H1 (cell line): ENCODE measurements at regions not wholly inside any gene's neighbourhood (a gene's known extent, or its start where the extent isn't known, plus 50 kb on each side); places are given as distances from the start of the nearest gene placed in this dataset.

Experiments
- CTCF ChIA-PET: fragments of 300-600 bp; sonication (Branson Sonifier 250); formaldehyde crosslinking; loops from one replicate; lab custom pipeline; 2021; ENCODE audit not compliant: partially characterized antibody; lab: Charles Lee
- POLR2A ChIA-PET: fragments of 300-600 bp; sonication (Branson Sonifier 250); formaldehyde crosslinking; loops from one replicate; lab custom pipeline; 2021; ENCODE audit warnings: inconsistent platforms; ENCODE audit not compliant: partially characterized antibody; lab: Charles Lee
- DNase-seq, 2 experiments: peaks; one replicate each; pipeline versions ENCODE4 v3.0.0 to v3.0.0-alpha.2; 2010 to 2022; ENCODE audit warnings: low spot score in 2 of 2, low read depth in 1 of 2, mixed read lengths in 1 of 2
- FAIRE-seq: peaks from 2 replicates; lab custom pipeline; 2011; peaks lifted over from hg19 to GRCh38; lab: Jason Lieb, UNC
- H2AFZ ChIP-seq: 2 replicates; pipeline ENCODE4 v1.8.1; 2012; ENCODE audit warnings: low read length, inconsistent platforms
- H2AK5ac ChIP-seq: 2 replicates; pipeline ENCODE4 v1.6.1; 2013; ENCODE audit warnings: low read depth, low read length
- H2BK120ac ChIP-seq: replicated peaks from 2 replicates; pipeline ENCODE3; 2013; ENCODE audit warnings: low read depth, low read length, inconsistent platforms
- H2BK12ac ChIP-seq: 2 replicates; pipeline ENCODE4 v1.6.1; 2013; ENCODE audit warnings: low read depth, low read length
- H2BK15ac ChIP-seq: 2 replicates; pipeline ENCODE4 v1.6.1; 2013; ENCODE audit warnings: low read length
- H2BK20ac ChIP-seq: 2 replicates; pipeline ENCODE4 v1.6.1; 2013; ENCODE audit warnings: low read length
- H2BK5ac ChIP-seq: 2 replicates; pipeline ENCODE4 v1.6.1; 2013; ENCODE audit warnings: low read depth, low read length
- H3K14ac ChIP-seq: 2 replicates; pipeline ENCODE4 v1.6.1; 2013; ENCODE audit warnings: inconsistent platforms; ENCODE audit not compliant: insufficient read length
- H3K18ac ChIP-seq: 2 replicates; pipeline ENCODE4 v1.6.1; 2013; ENCODE audit warnings: low read length; ENCODE audit errors: extremely low read depth
- H3K23ac ChIP-seq: 2 replicates; pipeline ENCODE4 v1.6.1; 2013; ENCODE audit warnings: inconsistent platforms; ENCODE audit not compliant: insufficient read length
- H3K23me2 ChIP-seq: 2 replicates; pipeline ENCODE4 v1.6.1; 2013; ENCODE audit warnings: low read depth, low read length
- H3K27ac ChIP-seq: 2 replicates; pipeline ENCODE4 v1.6.1; 2011; ENCODE audit warnings: low read depth, low read length, inconsistent platforms
- H3K27me3 ChIP-seq, 4 experiments: replicated peaks in 1 of 4; 1 replicate in 1 of 4; 2 replicates in 3 of 4; pipeline versions ENCODE4 v1.6.1 to v1.8.1; 2011 to 2013; ENCODE audit warnings: low read length in 3 of 4, mild to moderate bottlenecking in 3 of 4, inconsistent platforms in 2 of 4, mixed read lengths in 2 of 4, moderate library complexity in 1 of 4; ENCODE audit not compliant: control insufficient read depth in 3 of 4, insufficient read depth in 3 of 4; ENCODE audit errors: extremely low read depth in 1 of 4
- H3K36me3 ChIP-seq, 4 experiments: 2 replicates each; pipeline versions ENCODE4 v1.6.1 to v1.8.1; 2011 to 2013; ENCODE audit warnings: mild to moderate bottlenecking in 4 of 4, low read length in 3 of 4, moderate library complexity in 2 of 4, control low read depth in 1 of 4, inconsistent platforms in 1 of 4; ENCODE audit not compliant: insufficient read depth in 4 of 4, control insufficient read depth in 2 of 4
- H3K4ac ChIP-seq: replicated peaks from 2 replicates; pipeline ENCODE3; 2013; ENCODE audit warnings: low read length, low read depth, mixed read lengths, inconsistent platforms; ENCODE audit not compliant: insufficient read length
- H3K4me1 ChIP-seq, 4 experiments: replicated peaks in 1 of 4; 1 replicate in 1 of 4; 2 replicates in 3 of 4; pipeline versions ENCODE4 v1.6.1 to v1.8.1; 2011 to 2013; ENCODE audit warnings: low read length in 3 of 4, inconsistent platforms in 2 of 4, mixed read lengths in 1 of 4; ENCODE audit not compliant: insufficient read depth in 4 of 4, control insufficient read depth in 3 of 4
- H3K4me2 ChIP-seq, 2 experiments: 2 replicates each; pipeline versions ENCODE4 v1.6.1 to v1.8.1; 2011 to 2013; ENCODE audit warnings: low read depth in 2 of 2, low read length in 2 of 2, control low read depth in 1 of 2, inconsistent platforms in 1 of 2, mild to moderate bottlenecking in 1 of 2; ENCODE audit not compliant: insufficient read depth in 1 of 2
- H3K4me3 ChIP-seq, 4 experiments: fragments of 200-600, 300-600 bp in 1 of 4; sonication (generic), shearing (Covaris generic), sonication (Bioruptor Twin) in 1 of 4; 2 replicates each; pipeline versions ENCODE4 v1.5.1 to v1.8.1; 2011 to 2016; ENCODE audit warnings: low read length in 4 of 4, low read depth in 3 of 4, control low read depth in 2 of 4, inconsistent platforms in 2 of 4, mild to moderate bottlenecking in 2 of 4, mixed read lengths in 1 of 4, moderate library complexity in 1 of 4; ENCODE audit not compliant: insufficient read depth in 2 of 4; ENCODE audit errors: extremely low read depth in 1 of 4
- H3K56ac ChIP-seq: replicated peaks from 2 replicates; pipeline ENCODE3; 2013; ENCODE audit warnings: low read depth, mild to moderate bottlenecking, mixed read lengths, low read length, inconsistent platforms; ENCODE audit not compliant: insufficient read length
- H3K79me1 ChIP-seq: 2 replicates; pipeline ENCODE4 v1.6.1; 2013; ENCODE audit warnings: low read depth, low read length, control low read depth
- H3K79me2 ChIP-seq, 2 experiments: 2 replicates each; pipeline versions ENCODE4 v1.6.1 to v1.8.1; 2012 to 2013; ENCODE audit warnings: low read length in 2 of 2, mild to moderate bottlenecking in 2 of 2, inconsistent platforms in 1 of 2; ENCODE audit not compliant: insufficient read depth in 2 of 2, control insufficient read depth in 1 of 2
- H3K9ac ChIP-seq, 4 experiments: replicated peaks in 1 of 4; 1 replicate in 1 of 4; 2 replicates in 3 of 4; pipeline versions ENCODE4 v1.6.1 to v1.8.1; 2011 to 2013; ENCODE audit warnings: low read depth in 3 of 4, low read length in 3 of 4, control low read depth in 2 of 4, mild to moderate bottlenecking in 2 of 4, moderate library complexity in 2 of 4, inconsistent platforms in 1 of 4; ENCODE audit errors: extremely low read depth in 1 of 4
- H3K9me3 ChIP-seq, 2 experiments: 2 replicates each; pipeline versions ENCODE4 v1.6.1 to v1.8.1; 2012 to 2013; ENCODE audit warnings: mild to moderate bottlenecking in 2 of 2, moderate library complexity in 2 of 2, control low read depth in 1 of 2, inconsistent platforms in 1 of 2, low read depth in 1 of 2, low read length in 1 of 2, mixed read lengths in 1 of 2; ENCODE audit not compliant: insufficient read depth in 2 of 2
- H4K20me1 ChIP-seq, 2 experiments: replicated peaks in 1 of 2; 2 replicates each; pipeline versions ENCODE3 to v1.8.1; 2011 to 2013; ENCODE audit warnings: inconsistent platforms in 2 of 2, low read length in 2 of 2, mild to moderate bottlenecking in 1 of 2; ENCODE audit not compliant: insufficient read depth in 2 of 2, control insufficient read depth in 1 of 2
- H4K5ac ChIP-seq: 2 replicates; pipeline ENCODE4 v1.6.1; 2013; ENCODE audit warnings: low read length, low read depth, mixed read lengths, inconsistent platforms; ENCODE audit not compliant: insufficient read length
- H4K8ac ChIP-seq: 2 replicates; pipeline ENCODE4 v1.8.0; 2013; ENCODE audit warnings: mild to moderate bottlenecking, moderate library complexity, low read length, inconsistent platforms; ENCODE audit not compliant: insufficient read depth; ENCODE audit errors: extremely low read depth
- H4K91ac ChIP-seq: replicated peaks from 2 replicates; pipeline ENCODE3; 2013; ENCODE audit warnings: low read length, mixed read lengths, inconsistent platforms; ENCODE audit not compliant: insufficient read length
- CTCF ChIP-seq, 3 experiments: IDR thresholded peaks; 1 replicate in 2 of 3; 2 replicates in 1 of 3; pipeline versions ENCODE4 v1.5.1 to v1.6.1; 2011; ENCODE audit warnings: low read length in 3 of 3, mild to moderate bottlenecking in 3 of 3, inconsistent platforms in 2 of 3, low read depth in 1 of 3, moderate library complexity in 1 of 3; ENCODE audit not compliant: insufficient read depth in 1 of 3; ENCODE audit errors: control extremely low read depth in 1 of 3
- JUN ChIP-seq: IDR thresholded peaks from 2 replicates; pipeline ENCODE4 v1.6.1; 2011; ENCODE audit warnings: low read depth, mild to moderate bottlenecking, improper control_type of control experiment, low read length
- KDM1A ChIP-seq: fragments of 200-600, 300-600 bp; sonication (generic); IDR thresholded peaks from 2 replicates; pipeline ENCODE4 v1.7.1; 2016; ENCODE audit warnings: mild to moderate bottlenecking, low read length, borderline replicate concordance
- POU5F1 ChIP-seq: IDR thresholded peaks from 2 replicates; pipeline ENCODE4 v1.6.1; 2011; ENCODE audit warnings: low read depth, mild to moderate bottlenecking, low read length, moderate library complexity
- WGBS, 2 experiments: shearing (Covaris generic) in 1 of 2; methylation state at CpG; one replicate each; pipeline versions ENCODE4 v1.1.6 to v1.1.7; 2013 to 2015; ENCODE audit warnings: low lambda C conversion rate in 2 of 2, mixed read lengths in 2 of 2, inconsistent platforms in 1 of 2, low coverage in 1 of 2, missing lambda C conversion rate in 1 of 2; ENCODE audit not compliant: insufficient replicate concordance in 2 of 2, insufficient coverage in 1 of 2, insufficient read length in 1 of 2; ENCODE audit errors: extremely low coverage in 1 of 2, missing lambda C conversion rate in 1 of 2; 5-methylcytosine and 5-hydroxymethylcytosine counted together

GRCh38 chr12:105915997-105916759 is 222.6 kb downstream of the NUAK1 start:
- FAIRE-seq (no peak), DNase-seq (no peak)
- no peak overlapping the region for H3K4ac ChIP-seq
- H2BK5ac ChIP-seq, result no peak overlapping the region
- H3K36me3 ChIP-seq, result no peaks in the 10 kb centered on the region
- no peak overlapping the region for H3K18ac ChIP-seq
- no peak overlapping the region for H2BK12ac ChIP-seq
- H2BK15ac ChIP-seq, result no peak overlapping the region
- H4K91ac ChIP-seq, result no peak overlapping the region
- WGBS, 2 experiments, result 83% methylated on average over 3 of the region's 3 CpGs; no CpG with 5 or more reads in 1 of the 2 experiments
- no peaks in the 10 kb centered on the region for H4K20me1 ChIP-seq
- H3K4me1 ChIP-seq, result no peaks in the 10 kb centered on the region
- no peak overlapping the region for H3K4me2 ChIP-seq
- H2BK20ac ChIP-seq, result no peak overlapping the region
- H3K56ac ChIP-seq, result no peak overlapping the region
- H3K23me2 ChIP-seq, result no peaks in the 10 kb centered on the region; the same call in 1 of the 2 replicates
- no peaks in the 10 kb centered on the region for H3K79me1 ChIP-seq
- H3K14ac ChIP-seq, result no peak overlapping the region
- H3K9me3 ChIP-seq, result no peaks in the 10 kb centered on the region
- H2AFZ ChIP-seq, result no peak overlapping the region
- no peak overlapping the region for H3K4me3 ChIP-seq
- CTCF ChIA-PET, result no interaction called here
- no peak overlapping the region for H3K23ac ChIP-seq
- no peaks in the 10 kb centered on the region for H3K27me3 ChIP-seq
- H2BK120ac ChIP-seq, result no peak overlapping the region
- H3K27ac ChIP-seq, result no peak overlapping the region
- no peak overlapping the region for H2AK5ac ChIP-seq
- no peak overlapping the region for H3K9ac ChIP-seq
- POLR2A ChIA-PET, result no interaction called here
- no peak overlapping the region for H4K5ac ChIP-seq
- no peak overlapping the region for H4K8ac ChIP-seq
- H3K79me2 ChIP-seq, result no peaks in the 10 kb centered on the region
- TF ChIP-seq POU5F1 (no peak), KDM1A (no peak), JUN (no peak), CTCF (IDR thresholded peaks at IDR 0.05; ENCODE audit: control extremely low read depth in 1 of 3, insufficient read depth in 1 of 3, low read depth in 1 of 3, low read length in 3 of 3) (no peak)
